Skeletal muscle cell (primary cell): ENCODE measurements at regions not wholly inside any gene's neighbourhood (a gene's known extent, or its start where the extent isn't known, plus 50 kb on each side); places are given as distances from the start of the nearest gene placed in this dataset.
"Not testable (repeated sequence)": the region's sequence is repeated elsewhere in the genome, so short reads cannot be mapped to it uniquely, and the experiment has no call there.

Experiments used
- DNase-seq: peaks from one replicate; pipeline ENCODE4 v3.0.0-alpha.2; 2010; ENCODE audit warnings: low read depth
- H3K4me3 ChIP-seq: 2 replicates; pipeline ENCODE4 v1.5.1; 2011; ENCODE audit warnings: low read depth, mild to moderate bottlenecking, control low read depth, low read length, moderate library complexity

GRCh38 chr16:9633844-9634243 lies 542.4 kb downstream of the HAPSTR1 start:
- DNase-seq = no peak
- no peak overlapping the region for H3K4me3 ChIP-seq

- DNase-seq, H3K4me3 ChIP-seq: not testable (repeated sequence)
These were observed 543.8 kb downstream of the HAPSTR1 start for GRCh38 chr16:9635150-9635720.

DNA sequence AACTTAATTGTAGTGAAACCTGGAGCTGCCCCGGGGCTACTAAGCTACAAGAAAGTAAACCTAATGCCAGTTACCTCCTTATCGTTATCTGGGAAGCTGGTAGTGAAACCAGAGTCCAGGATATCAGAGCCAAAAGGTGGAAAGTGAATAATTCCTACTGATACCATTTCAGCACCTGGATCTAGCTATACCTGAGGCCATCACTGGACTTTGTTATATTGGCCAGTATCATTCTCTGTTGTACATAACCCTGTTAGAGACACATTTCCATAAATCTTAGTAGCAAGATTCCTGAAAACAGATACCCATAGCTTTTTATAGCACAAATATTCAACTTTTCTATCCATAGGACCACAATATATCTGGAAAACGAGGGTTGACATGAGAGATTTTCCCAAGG lies 538.0 kb downstream of the GRIN2A start:
- no peak for DNase-seq

GRCh38 chr16:9645911-9646310 lies 536.3 kb downstream of the GRIN2A start:
- DNase-seq = no peak
- no peak overlapping the region for H3K4me3 ChIP-seq

More for the DNA sequence above, 538.0 kb downstream of the GRIN2A start:
- no peak overlapping the region for H3K4me3 ChIP-seq

GRCh38 chr16:9647981-9648701 lies 534.1 kb downstream of the GRIN2A start:
- H3K4me3 ChIP-seq = no peak overlapping the region
- DNase-seq = no peak

DNA sequence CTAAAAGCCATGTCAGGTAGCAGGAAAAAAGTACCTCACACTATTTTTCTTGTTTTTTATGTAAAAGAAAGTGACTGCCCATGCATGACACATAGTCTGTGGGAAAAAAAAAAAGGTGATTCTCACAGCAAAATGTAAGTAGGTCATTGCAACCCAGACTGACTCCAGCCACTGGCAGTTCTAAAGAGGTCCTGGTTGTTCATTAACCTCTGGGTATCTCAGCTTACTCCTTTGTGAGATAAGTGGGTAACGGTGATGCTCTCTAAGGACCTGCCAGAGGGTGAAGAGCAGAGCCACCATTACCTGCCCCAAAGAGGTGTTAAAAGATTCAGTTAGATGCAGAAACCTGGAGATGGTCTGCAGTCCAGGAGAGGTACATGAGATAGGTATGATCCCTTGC lies 531.9 kb downstream of the GRIN2A start:
- no peak for DNase-seq
- no peak overlapping the region for H3K4me3 ChIP-seq

- no peak overlapping the region for H3K4me3 ChIP-seq
- DNase-seq = no peak
These were observed 527.2 kb downstream of the GRIN2A start for GRCh38 chr16:9655051-9655450.

DNA sequence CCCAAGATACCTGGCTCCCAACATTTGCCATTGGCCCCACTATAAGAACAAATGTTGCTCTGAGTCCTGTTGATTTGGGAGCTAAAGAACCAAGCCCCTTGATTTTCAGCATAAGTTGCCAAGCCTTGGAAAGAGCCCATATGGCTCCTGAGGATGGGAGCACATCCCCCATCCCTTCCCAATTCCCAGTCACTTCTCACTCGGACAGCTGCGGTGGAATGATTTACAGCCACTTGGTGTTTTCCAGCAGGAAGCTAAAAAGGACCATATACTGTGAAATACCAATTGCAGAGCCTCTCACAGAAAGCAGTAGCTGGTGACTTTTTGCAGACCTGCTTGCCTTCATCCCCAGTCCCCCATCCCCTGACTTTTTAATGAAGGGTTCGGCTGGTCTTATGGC lies 524.6 kb downstream of the GRIN2A start:
- no peak overlapping the region for H3K4me3 ChIP-seq

GRCh38 chr16:9658164-9658563 lies 524.1 kb downstream of the GRIN2A start:
- no peak for DNase-seq

More for the DNA sequence above, 524.6 kb downstream of the GRIN2A start:
- DNase-seq = no peak

DNA sequence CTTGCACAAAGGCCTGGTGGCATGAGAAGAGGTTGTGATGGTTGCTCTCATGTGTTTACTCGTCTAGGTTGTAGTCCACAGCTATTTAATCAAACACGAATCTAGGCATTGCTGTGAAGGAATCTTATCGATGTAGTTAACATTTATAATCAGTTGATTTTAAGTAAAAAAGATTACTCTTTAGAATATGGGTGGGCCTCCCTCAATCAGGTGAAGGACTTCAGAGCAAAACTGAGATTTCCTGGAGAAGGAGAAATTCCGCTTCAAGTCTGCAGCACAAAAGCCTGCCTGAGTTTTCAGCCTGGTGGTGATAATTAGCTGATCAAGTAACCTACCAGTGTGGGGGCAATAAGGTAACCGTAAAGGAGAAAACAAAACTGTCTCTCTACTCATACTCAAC lies 523.6 kb downstream of the GRIN2A start:
- no peak overlapping the region for H3K4me3 ChIP-seq
- no peak for DNase-seq

More at GRCh38 chr16:9658164-9658563, 524.1 kb downstream of the GRIN2A start:
- no peak overlapping the region for H3K4me3 ChIP-seq

DNA sequence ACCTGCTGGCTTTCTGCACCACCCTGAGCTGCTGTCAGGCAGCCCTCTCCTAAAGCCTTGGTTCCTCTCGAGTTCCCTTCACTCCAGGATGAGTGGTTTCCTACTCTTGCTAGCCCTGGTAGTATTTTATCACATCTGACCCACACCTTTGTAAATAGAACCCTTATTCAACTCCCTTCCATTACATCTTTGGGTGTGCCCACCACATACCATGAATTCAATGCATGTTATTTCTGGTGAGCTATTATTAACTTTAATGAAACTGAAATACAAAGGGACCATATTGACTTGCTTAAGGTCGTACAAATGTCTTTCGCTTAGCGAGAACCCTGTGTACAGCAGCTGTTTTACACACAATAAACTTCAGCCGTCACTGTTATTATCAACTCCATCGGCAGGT lies 521.3 kb downstream of the GRIN2A start:
- no peak for DNase-seq
- no peak overlapping the region for H3K4me3 ChIP-seq

DNA sequence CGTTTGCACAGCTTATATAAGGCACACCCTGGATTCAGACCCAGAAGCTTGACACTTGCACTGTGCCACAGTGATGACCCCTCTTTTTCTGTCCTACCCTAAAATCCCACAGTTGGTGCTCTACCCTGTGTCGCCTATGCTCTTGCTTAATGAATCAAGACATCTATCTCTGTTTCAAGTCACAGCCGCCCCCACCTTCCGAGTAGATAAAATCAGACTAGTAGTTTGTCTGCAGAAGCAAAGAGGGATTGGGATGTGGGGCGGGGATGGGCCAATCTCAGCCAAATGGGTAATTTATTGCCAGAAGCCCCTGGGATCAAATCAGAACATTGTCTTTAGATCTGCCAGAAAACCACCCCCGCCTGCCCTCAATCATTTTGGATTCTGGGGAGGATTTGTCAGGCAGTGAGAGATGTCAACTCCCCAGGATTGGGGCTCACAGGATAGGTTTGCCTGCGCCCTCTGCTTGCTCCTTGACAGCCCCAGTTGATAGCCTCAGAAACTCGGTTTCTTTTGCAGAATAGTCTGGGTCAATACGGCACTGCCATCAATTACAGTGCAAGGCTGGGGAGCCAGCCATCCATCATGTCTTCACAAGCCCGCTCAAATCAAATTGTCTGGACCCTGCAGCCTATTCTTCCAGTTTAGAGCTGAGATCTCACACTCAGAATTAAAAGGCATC lies 520.8 kb downstream of the GRIN2A start:
- no peak for DNase-seq
- H3K4me3 ChIP-seq = no peak overlapping the region

DNA sequence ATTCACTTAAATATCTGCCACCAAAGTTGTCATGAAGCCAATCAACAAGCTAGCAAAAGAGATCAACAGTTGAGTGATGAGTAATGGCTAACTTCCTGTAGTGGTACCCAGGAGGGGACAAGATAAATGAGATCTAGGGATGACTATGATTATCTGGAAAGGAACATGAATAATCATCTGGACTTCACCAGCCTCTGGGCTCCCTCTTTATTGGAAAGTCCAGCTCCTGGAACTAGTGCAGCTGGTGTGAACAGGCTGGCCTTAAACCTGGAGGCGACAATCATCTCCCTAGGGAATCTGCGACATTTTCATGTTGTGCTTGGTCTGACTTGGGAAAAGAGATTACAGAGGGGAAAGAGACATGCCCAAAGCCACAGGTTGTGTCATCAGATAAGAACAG lies 518.6 kb downstream of the GRIN2A start:
- no peak for DNase-seq

GRCh38 chr16:9665851-9666271 lies 516.4 kb downstream of the GRIN2A start:
- DNase-seq = no peak
- H3K4me3 ChIP-seq = no peak overlapping the region

More for the DNA sequence above, 518.6 kb downstream of the GRIN2A start:
- no peak overlapping the region for H3K4me3 ChIP-seq

- H3K4me3 ChIP-seq = no peak overlapping the region
- no peak for DNase-seq
These were observed 515.3 kb downstream of the GRIN2A start for GRCh38 chr16:9666834-9667480.

- no peak for DNase-seq
- no peak overlapping the region for H3K4me3 ChIP-seq
These were observed 512.2 kb downstream of the GRIN2A start for GRCh38 chr16:9670033-9670432.

DNA sequence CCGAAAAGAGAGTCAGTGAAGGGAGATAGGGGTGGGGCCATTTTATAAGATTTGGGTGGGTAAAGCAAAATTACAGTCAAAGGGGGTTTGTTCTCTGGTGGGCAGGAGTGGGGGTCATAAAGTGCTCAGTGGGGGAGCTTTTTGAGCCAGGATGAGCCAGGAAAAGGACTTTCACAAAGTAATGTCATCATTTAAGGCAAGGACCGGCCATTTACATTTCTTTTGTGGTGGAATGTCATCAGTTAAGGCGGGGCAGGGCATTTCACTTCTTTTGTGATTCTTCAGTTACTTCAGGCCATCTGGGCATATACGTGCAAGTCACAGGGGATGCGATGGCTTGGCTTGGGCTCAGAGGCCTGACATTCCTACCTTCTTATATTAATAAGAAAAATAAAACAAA lies 511.6 kb downstream of the GRIN2A start:
- DNase-seq, H3K4me3 ChIP-seq: not testable (repeated sequence)

DNA sequence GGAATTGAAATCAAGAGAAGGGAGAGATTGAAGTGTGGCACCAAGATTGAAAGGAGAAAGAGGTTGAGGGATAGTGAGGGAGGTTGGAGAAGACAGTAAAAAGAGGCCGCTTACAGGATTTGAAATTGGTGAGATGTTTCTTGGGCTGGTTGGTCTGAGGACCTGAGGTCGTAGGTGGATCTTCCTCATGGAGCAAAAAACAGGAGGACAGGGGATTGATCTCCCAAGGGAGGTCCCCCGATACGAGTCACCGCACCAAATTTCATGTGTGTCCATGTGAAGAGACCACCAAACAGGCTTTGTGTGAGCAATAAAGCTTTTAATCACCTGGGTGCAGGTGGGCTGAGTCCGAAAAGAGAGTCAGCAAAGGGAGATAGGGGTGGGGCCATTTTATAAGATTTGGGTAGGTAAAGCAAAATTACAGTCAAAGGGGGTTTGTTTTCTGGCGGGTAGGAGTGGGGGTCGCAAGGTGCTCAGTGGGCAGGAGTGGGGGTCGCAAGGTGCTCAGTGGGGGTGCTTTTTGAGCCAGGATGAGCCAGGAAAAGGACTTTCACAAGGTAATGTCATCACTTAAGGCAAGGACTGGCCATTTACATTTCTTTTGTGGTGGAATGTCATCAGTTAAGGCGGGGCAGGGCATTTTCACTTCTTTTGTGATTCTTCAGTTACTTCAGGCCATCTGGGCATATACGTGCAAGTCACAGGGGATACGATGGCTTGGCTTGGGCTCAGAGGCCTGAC lies 505.5 kb downstream of the GRIN2A start:
- not testable (repeated sequence) for DNase-seq, H3K4me3 ChIP-seq

- DNase-seq = no peak
- H3K4me3 ChIP-seq = no peak overlapping the region
These were observed 505.0 kb downstream of the GRIN2A start for GRCh38 chr16:9677301-9677653.
